GM12878 (cell line): ENCODE measurements at regions not wholly inside any gene's neighbourhood (a gene's known extent, or its start where the extent isn't known, plus 50 kb on each side); places are given as distances from the start of the nearest gene placed in this dataset.

Source experiments
- ATAC-seq: fragments of 200-7000 bp; cut with Tn5 transposase; 3 replicates; pipeline ENCODE4 v1.9.1; 2020; ENCODE audit warnings: mild to moderate bottlenecking, moderate library complexity
- BruUV-seq: library from RNA; stranded (reverse); fragments of 400-500 nt; replicated peaks from 2 replicates; lab custom pipeline; 2021; lab: Mats Ljungman, UMichigan
- CTCF ChIA-PET: fragments of 300-600 bp; sonication (Branson Sonifier 250); formaldehyde crosslinking; extraction: SDS; loops from one replicate; lab custom pipeline; 2021; ENCODE audit warnings: inconsistent platforms; lab: Yijun Ruan, JAX
- POLR2A ChIA-PET: fragments of 350-600 bp; formaldehyde crosslinking; extraction: SDS; loops from one replicate; lab custom pipeline; 2021; ENCODE audit warnings: inconsistent platforms; lab: Charles Lee
- RAD21 ChIA-PET: fragments of 300-600 bp; sonication (Branson Sonifier 250); formaldehyde crosslinking; loops from one replicate; lab custom pipeline; 2023; ENCODE audit warnings: antibody characterized with exemption; ENCODE audit not compliant: unreplicated experiment; lab: Charles Lee
- SMC1A ChIA-PET: fragments of 300-600 bp; sonication (Branson Sonifier 250); formaldehyde crosslinking; loops from one replicate; lab custom pipeline; 2023; ENCODE audit not compliant: unreplicated experiment, uncharacterized antibody; lab: Charles Lee
- DNase-seq: peaks from one replicate; pipeline ENCODE4 v3.0.0-alpha.2; 2011; ENCODE audit warnings: low read depth, low spot score
- FAIRE-seq: peaks from 3 replicates; lab custom pipeline; 2011; peaks lifted over from hg19 to GRCh38; lab: Jason Lieb, UNC
- H2AFZ ChIP-seq: 2 replicates; pipeline ENCODE4 v1.6.0; 2011; ENCODE audit warnings: low read depth, low read length, control low read depth; ENCODE audit not compliant: control insufficient read depth
- H3K27ac ChIP-seq: 2 replicates; pipeline ENCODE4 v1.5.1; 2011; ENCODE audit warnings: control low read depth; ENCODE audit not compliant: control insufficient read depth, insufficient read depth
- H3K27me3 ChIP-seq, 2 experiments: replicated peaks in 1 of 2; 2 replicates each; pipeline versions ENCODE4 v1.6.0 to v1.6.1; 2011; ENCODE audit warnings: low read length in 1 of 2; ENCODE audit not compliant: control insufficient read depth in 2 of 2, insufficient read depth in 2 of 2
- H3K36me3 ChIP-seq, 2 experiments: 2 replicates each; pipeline ENCODE4 v1.5.1; 2011; ENCODE audit warnings: low read length in 1 of 2; ENCODE audit not compliant: control insufficient read depth in 2 of 2, insufficient read depth in 2 of 2
- H3K4me1 ChIP-seq: 2 replicates; pipeline ENCODE4 v1.6.1; 2011; ENCODE audit warnings: mild to moderate bottlenecking, low read length, moderate library complexity, mixed read lengths; ENCODE audit not compliant: control insufficient read depth, insufficient read depth
- H3K4me2 ChIP-seq: 2 replicates; pipeline ENCODE4 v1.6.0; 2011; ENCODE audit warnings: control low read depth; ENCODE audit not compliant: control insufficient read depth, insufficient read depth
- H3K4me3 ChIP-seq: fragments of 200-600 bp; sonication (generic); 2 replicates; pipeline ENCODE4 v1.5.1; 2016
- H3K79me2 ChIP-seq: 2 replicates; pipeline ENCODE4 v1.6.0; 2011; ENCODE audit warnings: low read length; ENCODE audit not compliant: control insufficient read depth, insufficient read depth
- H3K9ac ChIP-seq: 2 replicates; pipeline ENCODE4 v1.8.0; 2011; ENCODE audit warnings: low read length, control low read depth, mixed read lengths; ENCODE audit not compliant: control insufficient read depth, insufficient read depth
- H3K9me3 ChIP-seq: replicated peaks from 3 replicates; pipeline ENCODE4 v1.5.1; 2011; ENCODE audit warnings: mild to moderate bottlenecking, low read length; ENCODE audit not compliant: control insufficient read depth, insufficient read depth
- H4K20me1 ChIP-seq: 2 replicates; pipeline ENCODE4 v1.6.0; 2011; ENCODE audit not compliant: control insufficient read depth, insufficient read depth
- HDAC2 ChIP-seq: fragments of 200-600 bp; sonication (generic); IDR thresholded peaks from 2 replicates; pipeline ENCODE4 v1.6.1; 2017
- NFIC ChIP-seq: IDR thresholded peaks from 2 replicates; pipeline ENCODE4 v1.6.1; 2012; ENCODE audit warnings: low read depth, mild to moderate bottlenecking, inconsistent platforms, low read length, moderate library complexity
- PML ChIP-seq: IDR thresholded peaks from 2 replicates; pipeline ENCODE4 v1.6.1; 2012; ENCODE audit warnings: low read length, inconsistent platforms
- SUPT20H ChIP-seq: IDR thresholded peaks from 2 replicates; pipeline ENCODE4 v1.6.1; 2011; ENCODE audit warnings: low read depth, mild to moderate bottlenecking, low read length, moderate library complexity, borderline replicate concordance; ENCODE audit not compliant: control insufficient read depth
- WGBS: methylation state at CpG from one replicate; pipeline ENCODE4 v1.1.6; 2016; ENCODE audit warnings: low lambda C conversion rate; ENCODE audit not compliant: insufficient replicate concordance, insufficient coverage; ENCODE audit errors: missing lambda C conversion rate; 5-methylcytosine and 5-hydroxymethylcytosine counted together
- in situ Hi-C: fragments of 300-500 bp; cut with MboI; formaldehyde crosslinking; loops from 9 replicates; pipeline ENCODE4 v1.14.3; 2018; ENCODE audit warnings: mixed read lengths
- intact Hi-C: fragments of 100-400 bp; cut with micrococcal nuclease; formaldehyde crosslinking; loops from one replicate; pipeline ENCODE4 v1.14.2; 2022; ENCODE audit not compliant: unreplicated experiment
- TF ChIP-seq, protein P1 (sequence below): fragments of 450-650 bp; IDR thresholded peaks from 2 replicates; pipeline ENCODE4 v1.6.1; 2017; ENCODE audit warnings: mild to moderate bottlenecking, moderate library complexity

DNA sequence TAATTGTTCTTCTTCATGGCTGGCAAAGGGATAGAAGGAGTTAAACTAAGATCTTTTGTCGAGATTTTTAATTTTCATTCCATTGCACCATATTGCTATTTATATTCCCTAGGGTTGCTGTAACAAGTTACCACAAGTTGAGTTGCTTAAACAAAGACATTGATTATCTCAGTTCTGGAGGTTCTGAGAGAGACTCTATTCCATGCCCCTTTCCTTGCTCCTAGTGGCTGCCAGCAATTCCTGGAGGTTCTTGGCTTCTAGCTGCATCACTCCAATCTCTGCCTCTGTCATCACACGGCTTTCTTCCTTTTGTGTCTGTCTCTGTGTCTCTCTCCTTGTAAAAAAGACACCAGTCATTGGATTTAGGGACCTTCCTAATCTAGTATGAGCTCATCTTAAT, 136.6 kb upstream of the DAB2 start (continued):
- TF ChIP-seq, protein P1, sequence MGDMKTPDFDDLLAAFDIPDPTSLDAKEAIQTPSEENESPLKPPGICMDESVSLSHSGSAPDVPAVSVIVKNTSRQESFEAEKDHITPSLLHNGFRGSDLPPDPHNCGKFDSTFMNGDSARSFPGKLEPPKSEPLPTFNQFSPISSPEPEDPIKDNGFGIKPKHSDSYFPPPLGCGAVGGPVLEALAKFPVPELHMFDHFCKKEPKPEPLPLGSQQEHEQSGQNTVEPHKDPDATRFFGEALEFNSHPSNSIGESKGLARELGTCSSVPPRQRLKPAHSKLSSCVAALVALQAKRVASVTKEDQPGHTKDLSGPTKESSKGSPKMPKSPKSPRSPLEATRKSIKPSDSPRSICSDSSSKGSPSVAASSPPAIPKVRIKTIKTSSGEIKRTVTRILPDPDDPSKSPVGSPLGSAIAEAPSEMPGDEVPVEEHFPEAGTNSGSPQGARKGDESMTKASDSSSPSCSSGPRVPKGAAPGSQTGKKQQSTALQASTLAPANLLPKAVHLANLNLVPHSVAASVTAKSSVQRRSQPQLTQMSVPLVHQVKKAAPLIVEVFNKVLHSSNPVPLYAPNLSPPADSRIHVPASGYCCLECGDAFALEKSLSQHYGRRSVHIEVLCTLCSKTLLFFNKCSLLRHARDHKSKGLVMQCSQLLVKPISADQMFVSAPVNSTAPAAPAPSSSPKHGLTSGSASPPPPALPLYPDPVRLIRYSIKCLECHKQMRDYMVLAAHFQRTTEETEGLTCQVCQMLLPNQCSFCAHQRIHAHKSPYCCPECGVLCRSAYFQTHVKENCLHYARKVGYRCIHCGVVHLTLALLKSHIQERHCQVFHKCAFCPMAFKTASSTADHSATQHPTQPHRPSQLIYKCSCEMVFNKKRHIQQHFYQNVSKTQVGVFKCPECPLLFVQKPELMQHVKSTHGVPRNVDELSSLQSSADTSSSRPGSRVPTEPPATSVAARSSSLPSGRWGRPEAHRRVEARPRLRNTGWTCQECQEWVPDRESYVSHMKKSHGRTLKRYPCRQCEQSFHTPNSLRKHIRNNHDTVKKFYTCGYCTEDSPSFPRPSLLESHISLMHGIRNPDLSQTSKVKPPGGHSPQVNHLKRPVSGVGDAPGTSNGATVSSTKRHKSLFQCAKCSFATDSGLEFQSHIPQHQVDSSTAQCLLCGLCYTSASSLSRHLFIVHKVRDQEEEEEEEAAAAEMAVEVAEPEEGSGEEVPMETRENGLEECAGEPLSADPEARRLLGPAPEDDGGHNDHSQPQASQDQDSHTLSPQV = no peak
- TF ChIP-seq HDAC2 = no peak
- TF ChIP-seq, all 136 proteins: peak for 0

DNA sequence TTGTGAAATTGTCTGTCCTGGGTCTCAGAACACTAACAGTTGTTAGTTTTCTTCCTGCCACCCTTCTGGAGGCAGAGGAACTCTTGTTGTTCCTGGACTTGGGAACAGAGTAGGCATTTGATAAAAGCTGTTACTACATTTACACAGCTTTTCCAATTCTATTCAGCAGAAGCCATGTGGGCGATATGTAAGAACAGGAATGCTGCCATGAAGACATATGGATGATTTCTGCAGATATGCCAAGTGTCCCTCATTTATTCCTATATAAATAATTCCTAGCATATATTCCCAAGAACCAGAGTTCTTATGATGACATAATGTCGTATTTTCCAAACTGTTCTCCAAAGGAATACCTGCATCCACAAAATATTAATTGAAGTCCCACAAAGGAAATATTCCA, 135.9 kb upstream of the DAB2 start:
- no peak overlapping the region for H3K27ac ChIP-seq
- H3K27me3 ChIP-seq = no peaks in the 10 kb centered on the region; a peak in 1 of 4 replicates
- BruUV-seq = no TSS peak
- H3K9ac ChIP-seq = no peak overlapping the region
- FAIRE-seq = no peak
- no peak overlapping the region for H3K4me2 ChIP-seq
- no peaks in the 10 kb centered on the region for H3K4me1 ChIP-seq
- RAD21 ChIA-PET = no interaction called here
- in situ Hi-C loops (no loop called here), intact Hi-C loops (no loop called here)
- H3K36me3 ChIP-seq = no peaks in the 10 kb centered on the region
- CTCF ChIA-PET = no interaction called here
- POLR2A ChIA-PET = no interaction called here
- DNase-seq = no peak
- SMC1A ChIA-PET = no interaction called here
- WGBS = 0% methylated on average over 2 of the region's 2 CpGs
- no peak for ATAC-seq
- no peaks in the 10 kb centered on the region for H3K79me2 ChIP-seq
- H3K9me3 ChIP-seq = no peaks in the 10 kb centered on the region
- H4K20me1 ChIP-seq = no peaks in the 10 kb centered on the region
- TF ChIP-seq PML (no peak), SUPT20H (no peak), NFIC (no peak)
- TF ChIP-seq, protein P1 = no peak
- no peak overlapping the region for H3K4me3 ChIP-seq
- H2AFZ ChIP-seq = no peak overlapping the region
